Liver (tissue), 8 donors: ENCODE measurements at regions not wholly inside any gene's neighbourhood (a gene's known extent, or its start where the extent isn't known, plus 50 kb on each side); places are given as distances from the start of the nearest gene placed in this dataset.

Experiments
- DNase-seq: peaks from one replicate; pipeline ENCODE4 v3.0.0-alpha.2; 2017; ENCODE audit warnings: low spot score
- H3K27ac ChIP-seq, 2 donors: one replicate each; pipeline ENCODE4 v1.7.0; 2013; ENCODE audit warnings: inconsistent platforms in 2 of 2, low read length in 2 of 2, control low read depth in 1 of 2, low read depth in 1 of 2, mild to moderate bottlenecking in 1 of 2
- H3K27me3 ChIP-seq, 4 donors: one replicate each; pipeline versions ENCODE4 v1.6.1 to v1.7.0; 2013; ENCODE audit warnings: low read length in 3 of 4, inconsistent platforms in 1 of 4, mild to moderate bottlenecking in 1 of 4, moderate library complexity in 1 of 4; ENCODE audit not compliant: control insufficient read depth in 4 of 4, insufficient read depth in 4 of 4
- H3K36me3 ChIP-seq, 4 donors: one replicate each; pipeline versions ENCODE4 v1.6.1 to v1.7.0; 2013; ENCODE audit warnings: low read length in 3 of 4, mild to moderate bottlenecking in 3 of 4, low read depth in 1 of 4, moderate library complexity in 1 of 4; ENCODE audit not compliant: control insufficient read depth in 4 of 4, insufficient read depth in 3 of 4
- H3K4me1 ChIP-seq, 4 donors: one replicate each; pipeline versions ENCODE4 v1.6.1 to v1.7.0; 2013; ENCODE audit warnings: low read length in 3 of 4, mild to moderate bottlenecking in 3 of 4, moderate library complexity in 1 of 4; ENCODE audit not compliant: control insufficient read depth in 4 of 4, insufficient read depth in 4 of 4
- H3K4me3 ChIP-seq, 3 donors: one replicate each; pipeline versions ENCODE4 v1.6.1 to v1.7.0; 2013; ENCODE audit warnings: low read length in 3 of 3, control low read depth in 1 of 3, low read depth in 1 of 3, mild to moderate bottlenecking in 1 of 3
- H3K9ac ChIP-seq, 2 donors: one replicate each; pipeline ENCODE4 v1.7.0; 2013; ENCODE audit warnings: low read length in 2 of 2, mild to moderate bottlenecking in 2 of 2, moderate library complexity in 2 of 2, control low read depth in 1 of 2, low read depth in 1 of 2
- H3K9me3 ChIP-seq, 4 donors: one replicate each; pipeline versions ENCODE4 v1.6.1 to v1.7.0; 2013; ENCODE audit warnings: low read length in 3 of 4; ENCODE audit not compliant: control insufficient read depth in 4 of 4
- ATF3 ChIP-seq: IDR thresholded peaks from 2 replicates; pipeline ENCODE4 v1.6.1; 2016; ENCODE audit warnings: antibody characterized with exemption
- CTCF ChIP-seq: fragments of 150-350 bp; IDR thresholded peaks from 2 replicates; pipeline ENCODE4 v1.5.1; 2017; ENCODE audit warnings: improper control_type of control experiment, low read depth, low read length; ENCODE audit not compliant: missing input control
- EGR1 ChIP-seq, 2 donors: IDR thresholded peaks; 2 replicates each; pipeline ENCODE4 v1.6.1; 2016 to 2018; ENCODE audit warnings: antibody characterized with exemption in 2 of 2, low read depth in 2 of 2
- FOXA1 ChIP-seq: IDR thresholded peaks from 2 replicates; pipeline ENCODE4 v1.6.1; 2016; ENCODE audit warnings: antibody characterized with exemption
- FOXA2 ChIP-seq: IDR thresholded peaks from 2 replicates; pipeline ENCODE4 v1.6.1; 2016; ENCODE audit warnings: antibody characterized with exemption
- GABPA ChIP-seq, 2 donors: IDR thresholded peaks in 1 of 2; conservative IDR thresholded peaks in 1 of 2; 2 replicates each; pipeline ENCODE4 v1.6.1; 2016; ENCODE audit warnings: antibody characterized with exemption in 2 of 2, mild to moderate bottlenecking in 1 of 2, moderate library complexity in 1 of 2
- HNF4A ChIP-seq, 2 donors: conservative IDR thresholded peaks; 2 replicates each; pipeline ENCODE4 v1.6.1; 2016; ENCODE audit warnings: antibody characterized with exemption in 2 of 2, mild to moderate bottlenecking in 2 of 2
- JUND ChIP-seq, 2 donors: IDR thresholded peaks; 2 replicates each; pipeline ENCODE4 v1.6.1; 2016; ENCODE audit warnings: antibody characterized with exemption in 2 of 2
- NR2F2 ChIP-seq: IDR thresholded peaks from 2 replicates; pipeline ENCODE4 v1.6.1; 2016; ENCODE audit warnings: antibody characterized with exemption
- REST ChIP-seq: IDR thresholded peaks from 2 replicates; pipeline ENCODE4 v1.6.1; 2016; ENCODE audit warnings: antibody characterized with exemption, mild to moderate bottlenecking
- RXRA ChIP-seq, 2 donors: IDR thresholded peaks; 2 replicates each; pipeline ENCODE4 v1.6.1; 2017 to 2018; ENCODE audit warnings: antibody characterized with exemption in 2 of 2, mild to moderate bottlenecking in 1 of 2
- TAF1 ChIP-seq: conservative IDR thresholded peaks from 2 replicates; pipeline ENCODE4 v1.6.1; 2016; ENCODE audit warnings: antibody characterized with exemption, mild to moderate bottlenecking
- YY1 ChIP-seq: IDR thresholded peaks from 2 replicates; pipeline ENCODE4 v1.6.1; 2016; ENCODE audit warnings: antibody characterized with exemption, mild to moderate bottlenecking
- ZBTB33 ChIP-seq: IDR thresholded peaks from 2 replicates; pipeline ENCODE4 v1.6.1; 2016; ENCODE audit warnings: antibody characterized with exemption
- WGBS: extraction: QIAGEN DNeasy Blood & Tissue Kit; methylation state at CpG from one replicate; pipeline ENCODE4 v1.1.7; 2013; 5-methylcytosine and 5-hydroxymethylcytosine counted together
- donor health status: healthy.
- donor health status: healthy.
- donor health status: healthy.
- donor health status: healthy.
- donor health status: healthy.

GRCh38 chr6:62707156-62707555, 421.1 kb upstream of the KHDRBS2 start (continued):
- TF ChIP-seq REST (no peak), NR2F2 (no peak), YY1 (no peak), JUND (IDR thresholded peaks at IDR 0.05) (no peak)

GRCh38 chr6:62683063-62683462, 397.0 kb upstream of the KHDRBS2 start:
- H3K36me3 ChIP-seq: no peaks in the 10 kb centered on the region
- H3K9me3 ChIP-seq: peaks cover 0 to 2% (median 0%) of the 10 kb centered on the region in 4 donors
- DNase-seq: no peak
- no peaks in the 10 kb centered on the region for H3K4me1 ChIP-seq
- no peak for TF ChIP-seq CTCF
- TF ChIP-seq TAF1: no peak
- no peak for TF ChIP-seq ATF3
- TF ChIP-seq FOXA2: no peak
- no peak for TF ChIP-seq RXRA (IDR thresholded peaks at IDR 0.05)
- TF ChIP-seq EGR1 (IDR thresholded peaks at IDR 0.05; ENCODE audit: low read depth in 2 of 2): no peak
- TF ChIP-seq ZBTB33: no peak
- no peak for TF ChIP-seq GABPA (IDR thresholded peaks at IDR 0.05 in 1 of 2, conservative IDR thresholded peaks at IDR 0.05 in 1 of 2)
- no peak for TF ChIP-seq YY1
- TF ChIP-seq HNF4A (conservative IDR thresholded peaks at IDR 0.05): no peak
- no peak for TF ChIP-seq FOXA1
- no peak overlapping the region for H3K9ac ChIP-seq
- no peaks in the 10 kb centered on the region for H3K27me3 ChIP-seq
- H3K27ac ChIP-seq: no peak overlapping the region
- WGBS: 71% methylated on average over 4 of the region's 4 CpGs
- no peak overlapping the region for H3K4me3 ChIP-seq

GRCh38 chr6:62681108-62681507, 395.1 kb upstream of the KHDRBS2 start:
- 36% methylated on average over 1 of the region's 1 CpG for WGBS
- Histone ChIP-seq H3K9me3 (peaks cover 0 to 2% (median 0%) of the 10 kb centered on the region in 4 donors), H3K27me3 (no peaks in the 10 kb centered on the region), H3K9ac (no peak overlapping the region), H3K36me3 (no peaks in the 10 kb centered on the region), H3K4me1 (no peaks in the 10 kb centered on the region), H3K27ac (no peak overlapping the region), H3K4me3 (no peak overlapping the region)
- TF ChIP-seq FOXA2: no peak
- DNase-seq: no peak
